Activated CD4-positive, alpha-beta T cell treated with anti-CD3 and anti-CD28 coated beads for 4 hours (primary cell): ENCODE measurements at regions not wholly inside any gene's neighbourhood (a gene's known extent, or its start where the extent isn't known, plus 50 kb on each side); places are given as distances from the start of the nearest gene placed in this dataset.

ENCODE experiments used
- DNase-seq, 2 donors: peaks; one replicate each; pipeline ENCODE4 v3.0.0-alpha.2; 2020

DNA sequence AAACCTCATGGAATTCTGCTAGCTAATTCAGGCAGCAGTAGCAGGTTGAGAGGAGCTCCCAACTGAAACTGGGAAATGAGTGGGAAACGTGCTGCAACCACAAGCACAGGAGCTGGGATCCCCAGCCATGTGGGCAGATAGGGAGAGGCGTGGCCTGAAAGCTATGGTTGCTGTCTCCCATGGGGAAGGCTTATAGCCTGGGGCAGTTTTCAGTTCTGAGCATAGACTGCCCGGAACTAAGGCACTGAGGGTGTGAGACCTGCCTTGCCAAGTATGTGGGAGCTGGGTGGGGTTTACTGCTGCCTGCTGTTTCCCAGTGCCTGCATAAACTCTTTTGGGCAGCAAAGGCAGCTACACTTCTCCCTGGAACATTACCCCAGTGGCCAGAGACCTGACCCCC, 229.5 kb downstream of the TUSC7 start:
- DNase-seq: no peak

DNA sequence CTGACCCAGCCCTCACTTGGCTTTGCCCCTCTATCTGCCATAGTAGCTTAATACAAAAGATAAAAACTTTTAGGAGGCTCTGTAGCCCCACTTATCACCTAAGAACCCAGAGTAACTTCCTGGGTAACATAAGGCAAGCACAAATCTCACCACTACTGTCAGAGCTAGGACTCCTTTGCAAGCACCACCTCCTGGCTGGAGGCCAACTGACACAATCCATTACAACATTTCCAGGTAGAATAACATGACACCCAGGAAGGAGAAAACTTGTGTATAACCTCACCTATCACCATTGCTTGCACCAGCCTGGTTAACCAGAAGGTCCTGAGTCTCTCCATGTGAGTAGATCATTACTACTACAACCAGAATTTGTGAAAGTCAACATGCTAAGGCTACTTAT, 230.0 kb downstream of the TUSC7 start:
- DNase-seq: no peak

DNA sequence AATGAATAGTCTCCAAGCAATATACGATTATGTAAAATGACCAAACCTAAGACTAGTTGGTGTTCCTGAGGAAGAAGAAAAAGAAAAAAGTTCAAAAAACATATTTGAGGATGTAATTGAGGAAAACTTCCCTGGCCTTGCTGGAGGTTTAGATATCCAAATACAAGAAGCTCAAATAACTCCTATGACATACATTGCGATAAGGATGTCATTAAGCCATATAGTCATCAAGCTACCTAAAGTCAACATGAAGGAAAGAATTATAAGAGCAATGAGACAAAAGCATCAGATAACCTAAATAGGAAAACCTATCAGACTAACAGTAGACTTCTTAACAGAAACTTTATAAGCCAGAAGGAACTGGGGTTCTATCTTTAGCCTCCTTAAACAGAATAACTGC, 231.1 kb downstream of the TUSC7 start:
- no peak for DNase-seq

DNA sequence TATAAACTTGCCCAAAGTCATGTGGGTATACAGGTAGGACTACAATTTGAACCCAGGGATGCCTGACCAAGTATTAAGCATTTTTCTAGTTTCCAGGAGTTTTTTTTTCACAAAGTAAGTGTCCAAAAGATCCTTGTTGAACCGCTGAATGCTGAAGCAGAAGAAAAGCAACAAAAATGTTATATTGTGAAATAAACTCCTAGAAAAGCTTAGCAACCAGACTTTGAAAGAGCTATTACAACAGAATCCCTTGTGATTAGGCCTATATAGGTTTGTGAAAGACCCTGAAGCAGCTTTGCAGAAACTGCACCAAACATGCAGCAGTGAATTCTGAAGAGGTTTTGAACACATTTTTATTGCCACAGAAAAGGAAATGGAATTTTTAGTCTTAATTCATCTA, 236.8 kb downstream of the TUSC7 start:
- no peak for DNase-seq

DNA sequence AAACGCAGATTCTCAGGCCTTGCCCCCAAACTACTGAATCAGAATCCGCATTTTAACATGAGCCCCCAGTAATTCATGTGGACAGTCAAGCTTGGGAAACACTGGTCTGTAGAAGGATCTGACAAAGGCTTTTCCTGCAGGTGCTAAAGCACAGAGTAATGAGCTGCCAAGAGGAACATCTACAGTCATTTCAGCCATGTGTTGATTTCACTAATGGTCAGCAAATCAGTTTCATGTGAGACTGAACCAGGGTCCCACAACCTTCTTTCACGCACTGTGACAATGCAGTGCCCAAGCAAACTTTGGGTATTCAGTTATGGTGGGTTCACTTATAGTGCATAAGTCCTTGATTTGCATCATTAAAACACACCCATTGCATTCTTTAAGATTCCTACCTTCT, 237.6 kb downstream of the TUSC7 start:
- DNase-seq: no peak

DNA sequence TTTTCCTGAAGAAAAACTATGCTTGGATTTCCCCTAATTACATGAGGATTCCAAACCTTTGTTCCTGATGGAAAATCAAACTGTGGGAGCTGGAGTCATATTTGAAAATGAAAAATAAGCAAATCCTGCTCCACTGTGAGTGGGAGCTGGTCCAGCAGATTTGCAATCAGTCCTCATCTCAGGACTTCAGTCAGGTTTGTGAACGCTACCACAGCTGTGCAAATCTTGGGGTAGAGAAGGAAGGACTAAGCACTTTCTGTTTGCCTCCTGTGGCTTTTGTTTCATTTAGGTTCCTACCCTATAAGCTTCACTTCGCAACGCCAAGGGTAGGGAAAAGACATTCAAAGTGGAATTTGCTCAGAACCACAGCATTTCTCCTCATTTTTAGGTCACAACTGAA, 238.2 kb downstream of the TUSC7 start:
- no peak for DNase-seq

DNA sequence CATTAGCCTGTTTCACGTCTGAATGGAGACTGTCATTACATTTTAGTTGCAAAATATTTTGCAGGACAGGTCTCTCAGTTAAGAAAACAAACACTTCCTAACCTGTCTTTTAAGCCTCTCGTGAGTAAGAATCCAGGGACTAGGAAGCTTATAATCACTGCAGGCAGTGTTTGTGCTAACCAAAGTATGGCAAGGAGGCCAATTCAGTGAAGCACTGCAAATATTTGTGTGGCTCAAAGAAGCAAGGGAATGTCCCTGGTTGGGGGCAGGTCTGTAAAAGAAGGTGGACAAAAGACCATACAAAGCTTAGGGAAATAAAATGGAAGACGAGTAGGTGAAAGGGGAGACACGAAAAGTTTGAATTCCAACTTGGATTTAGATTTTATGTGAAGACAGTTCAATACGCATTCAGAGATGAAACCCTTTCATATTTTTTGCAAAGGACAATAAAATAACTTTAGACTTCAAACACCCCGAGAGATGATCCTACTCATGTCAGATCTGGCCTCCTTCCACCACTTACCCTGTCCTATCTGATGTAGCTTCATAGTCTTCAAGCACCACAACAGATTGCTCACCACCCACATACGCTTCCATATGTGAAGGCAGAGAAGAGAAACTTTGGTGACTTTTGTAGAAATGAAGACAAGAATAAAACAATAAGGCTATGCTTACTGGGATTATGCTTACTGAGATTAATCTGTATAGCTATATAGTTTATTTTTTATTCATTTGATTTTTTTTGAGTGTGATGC, 240.9 kb downstream of the TUSC7 start:
- DNase-seq: no peak

DNA sequence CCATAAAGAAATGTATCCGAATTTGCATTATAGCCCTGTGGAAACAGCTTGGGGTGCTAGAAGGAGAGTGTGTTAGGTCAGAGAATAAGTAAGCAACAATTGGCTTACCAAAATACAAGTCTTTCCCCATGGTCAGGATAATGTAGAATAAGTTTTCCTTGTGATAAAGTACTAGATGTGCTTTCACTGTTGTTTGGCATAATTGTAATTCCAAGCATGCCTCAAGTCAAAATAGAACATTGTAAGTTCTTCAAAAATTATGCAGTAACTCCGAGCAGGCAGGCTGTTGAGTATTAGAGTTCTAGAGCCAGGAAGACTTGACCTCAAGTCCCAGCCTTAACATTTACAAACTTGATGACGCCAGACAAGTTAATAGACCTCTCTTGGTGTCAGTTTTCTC, 242.0 kb downstream of the TUSC7 start:
- no peak for DNase-seq

DNA sequence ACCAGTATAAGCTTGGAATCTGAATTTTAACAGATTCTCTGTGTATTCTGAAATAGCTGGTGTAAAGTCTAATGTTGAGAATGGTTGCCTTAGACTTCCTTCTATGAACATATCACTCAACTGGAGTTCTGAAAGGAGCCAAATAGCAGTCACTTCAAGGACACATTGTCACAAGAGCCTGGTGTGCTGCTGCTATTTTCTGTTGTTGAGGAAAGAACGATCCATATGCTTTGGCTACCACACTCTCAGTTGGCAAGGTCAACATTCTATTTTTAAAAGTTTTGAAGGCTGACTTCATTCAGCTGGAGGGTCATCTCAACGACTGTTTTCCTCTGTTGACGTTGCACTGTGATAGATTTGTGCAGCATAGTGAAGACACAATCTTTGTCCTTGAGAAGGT, 248.7 kb downstream of the TUSC7 start:
- DNase-seq: no peak

DNA sequence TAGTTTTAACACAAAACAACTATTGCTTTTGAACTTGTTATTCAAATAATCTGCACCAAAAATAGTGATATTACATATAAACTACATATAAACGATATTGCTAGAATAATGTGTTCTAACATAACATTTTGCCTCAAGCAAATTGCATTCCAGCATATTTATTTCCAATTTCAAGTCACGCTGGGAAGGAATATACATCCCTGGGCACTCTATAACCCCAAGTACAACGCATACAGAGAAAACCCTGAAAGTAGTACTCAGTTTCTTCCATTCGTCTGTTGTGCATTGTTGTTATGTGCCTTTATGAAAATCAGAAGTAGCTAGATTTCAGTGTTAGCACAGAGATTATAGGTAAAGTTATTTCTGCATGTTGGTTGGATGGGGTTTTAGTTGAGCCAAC, 251.5 kb downstream of the TUSC7 start:
- DNase-seq: no peak

DNA sequence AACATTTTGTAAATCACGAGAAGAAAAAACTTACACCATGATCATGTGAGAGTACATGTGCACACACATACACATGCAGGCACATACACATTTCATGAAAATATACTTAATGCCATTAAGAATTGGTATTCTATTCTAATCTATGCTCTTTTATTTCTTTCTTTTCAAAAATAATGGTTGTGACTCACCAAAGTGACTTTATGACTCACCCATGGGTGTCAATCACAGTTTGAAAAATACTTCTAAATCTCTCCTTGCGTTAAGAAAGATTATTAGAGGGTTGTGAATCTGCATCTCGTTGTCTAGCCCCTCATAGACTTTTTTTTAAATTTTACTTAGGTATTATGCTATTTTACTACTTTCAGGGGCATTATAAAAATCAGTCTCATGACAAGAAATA, 254.2 kb downstream of the TUSC7 start:
- no peak for DNase-seq

DNA sequence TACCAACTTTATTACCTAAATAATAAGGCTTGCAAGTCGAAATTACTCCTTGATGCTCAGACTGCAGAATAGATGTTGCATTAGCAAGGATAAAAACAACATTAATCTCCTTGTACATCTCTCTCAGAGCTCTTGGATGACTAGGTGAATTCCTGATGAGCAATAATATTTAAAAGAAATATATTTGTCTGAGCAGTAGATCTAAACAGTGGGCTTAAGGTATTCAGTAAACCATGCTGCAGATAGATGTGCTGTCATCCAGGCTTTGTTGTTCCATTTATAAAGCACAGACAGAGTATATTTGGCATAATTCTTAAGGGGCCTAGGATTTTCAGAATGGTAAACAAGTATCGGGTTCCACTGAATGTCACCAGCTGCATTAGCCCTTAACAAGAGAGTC, 257.1 kb downstream of the TUSC7 start:
- no peak for DNase-seq

DNA sequence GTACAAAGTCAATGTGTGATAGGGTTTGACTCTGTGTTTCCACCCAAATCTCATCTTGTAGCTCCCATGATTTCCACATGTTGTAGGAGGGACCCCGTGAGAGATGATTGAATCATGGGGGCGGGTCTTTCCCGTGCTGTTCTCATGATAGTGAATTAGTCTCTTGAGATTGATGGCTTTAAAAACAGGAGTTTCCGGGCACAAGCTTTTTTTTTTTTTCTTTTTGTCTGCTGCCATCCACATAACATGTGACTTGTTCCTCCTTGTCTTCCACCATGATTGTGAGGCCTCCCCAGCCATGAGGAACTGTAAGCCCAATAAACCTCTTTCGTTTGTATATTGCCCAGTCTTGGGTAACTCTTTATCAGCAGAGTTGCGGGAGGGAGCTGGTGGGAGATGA, 259.6 kb downstream of the TUSC7 start:
- DNase-seq: no peak

DNA sequence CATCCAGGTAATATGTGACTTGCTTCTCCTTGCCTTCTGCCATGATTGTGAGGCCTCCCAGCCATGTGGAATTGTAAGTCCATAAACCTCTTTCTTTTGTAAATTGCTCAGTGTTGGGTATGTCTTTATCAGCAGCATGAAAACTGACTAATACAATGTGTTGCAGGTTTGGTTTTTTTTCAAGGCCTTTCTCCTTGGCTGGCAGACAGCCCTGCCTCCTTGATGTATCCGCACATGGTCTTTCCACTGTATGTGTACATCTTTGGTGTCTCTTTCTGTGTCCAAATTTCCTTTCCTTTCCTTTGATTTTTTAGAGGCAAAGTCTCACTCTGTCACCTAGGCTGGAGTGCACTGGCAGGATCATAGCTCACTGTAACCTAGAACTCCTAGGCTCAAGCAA, 260.1 kb downstream of the TUSC7 start:
- no peak for DNase-seq

DNA sequence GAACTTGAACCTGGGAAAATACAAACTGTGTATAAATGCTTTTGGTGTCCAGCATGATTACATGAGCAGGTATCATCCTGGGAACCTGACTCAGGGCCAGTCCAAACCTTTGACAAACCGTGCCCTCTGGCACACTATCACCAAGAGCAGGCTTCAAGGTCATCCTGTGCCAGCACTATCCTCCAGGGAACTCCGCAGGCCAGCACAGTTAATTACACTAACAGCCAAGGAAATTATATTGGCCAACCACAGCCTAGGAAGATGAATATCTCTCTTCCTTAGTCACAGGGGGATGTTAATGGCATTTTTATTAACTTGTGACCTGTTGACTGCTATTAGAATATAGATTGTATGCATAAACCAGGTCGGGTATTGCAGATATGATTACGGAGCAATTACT, 262.0 kb downstream of the TUSC7 start:
- DNase-seq: no peak

DNA sequence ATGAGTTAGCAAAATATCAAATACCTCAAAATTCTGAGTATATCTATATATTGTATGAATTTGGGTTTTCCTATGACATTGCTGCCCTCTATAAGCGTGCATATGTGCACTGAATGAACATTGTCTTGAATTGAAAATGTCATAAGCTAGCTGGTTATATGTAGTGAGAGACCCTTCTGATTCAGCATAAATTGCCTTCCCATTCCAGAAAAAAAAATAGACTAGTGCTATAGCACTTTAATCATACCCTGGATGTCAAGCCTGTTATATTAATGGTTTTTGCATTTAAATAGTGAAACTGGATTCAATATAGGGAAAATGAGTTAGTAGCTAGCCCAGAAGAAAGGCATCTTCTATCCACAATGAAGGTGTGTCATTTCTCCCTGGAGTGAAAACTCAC, 265.1 kb downstream of the TUSC7 start:
- DNase-seq: no peak

DNA sequence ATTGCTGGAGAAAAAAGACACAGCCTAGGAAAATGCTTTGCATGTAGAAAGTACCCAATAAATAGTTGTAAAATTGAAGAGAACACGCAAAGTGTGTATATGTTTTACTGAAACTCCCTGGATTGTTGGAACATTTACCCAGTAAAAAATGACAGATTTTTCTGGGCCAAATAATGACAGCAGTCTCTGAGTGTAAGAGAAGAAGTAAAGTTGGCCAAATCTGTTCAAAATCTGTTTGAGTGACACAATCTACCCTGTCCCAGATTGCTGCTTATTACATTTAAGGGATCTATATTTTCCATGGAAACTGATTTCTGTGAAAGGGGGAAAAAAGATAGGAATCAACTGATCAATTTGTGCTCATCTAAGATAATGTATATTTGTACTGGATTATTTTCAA, 267.9 kb downstream of the TUSC7 start:
- no peak for DNase-seq

DNA sequence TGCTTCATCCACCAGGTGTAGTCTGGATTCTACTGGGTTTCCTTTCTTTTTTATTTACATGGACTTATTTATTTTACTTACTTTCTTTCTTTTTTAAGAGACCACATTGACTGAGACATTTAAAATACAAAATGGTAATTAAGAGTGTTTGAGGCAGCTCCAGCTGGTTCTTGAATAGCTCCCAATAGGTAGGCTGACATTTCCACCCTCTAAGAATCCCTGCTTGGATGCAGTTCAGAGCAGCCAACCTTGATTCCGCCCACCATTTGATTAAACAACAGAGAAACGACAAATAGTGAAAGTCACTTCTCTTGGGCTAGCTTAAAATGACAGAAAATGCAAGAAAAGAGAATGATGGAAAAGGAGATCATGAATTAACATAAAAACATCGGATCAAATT, 270.5 kb downstream of the TUSC7 start:
- no peak for DNase-seq

DNA sequence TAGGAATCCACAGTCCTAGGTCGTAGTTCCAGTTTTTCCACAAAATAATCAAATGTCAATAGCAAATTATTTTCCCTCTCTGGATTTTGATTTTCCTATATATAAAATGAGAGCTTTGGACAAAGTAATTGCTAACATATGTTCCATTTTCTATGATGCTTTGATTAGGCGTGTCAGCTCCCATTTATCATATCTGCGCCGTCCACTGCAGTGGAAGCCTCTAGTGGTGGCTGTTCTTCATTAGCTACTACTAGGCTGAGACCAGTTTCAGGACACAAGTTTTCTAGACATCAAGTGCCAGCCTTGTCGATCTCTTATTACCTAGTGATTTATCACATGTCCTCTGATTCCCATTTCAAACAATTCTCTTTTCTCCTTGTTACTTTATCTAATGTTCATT, 271.5 kb downstream of the TUSC7 start:
- DNase-seq: no peak

DNA sequence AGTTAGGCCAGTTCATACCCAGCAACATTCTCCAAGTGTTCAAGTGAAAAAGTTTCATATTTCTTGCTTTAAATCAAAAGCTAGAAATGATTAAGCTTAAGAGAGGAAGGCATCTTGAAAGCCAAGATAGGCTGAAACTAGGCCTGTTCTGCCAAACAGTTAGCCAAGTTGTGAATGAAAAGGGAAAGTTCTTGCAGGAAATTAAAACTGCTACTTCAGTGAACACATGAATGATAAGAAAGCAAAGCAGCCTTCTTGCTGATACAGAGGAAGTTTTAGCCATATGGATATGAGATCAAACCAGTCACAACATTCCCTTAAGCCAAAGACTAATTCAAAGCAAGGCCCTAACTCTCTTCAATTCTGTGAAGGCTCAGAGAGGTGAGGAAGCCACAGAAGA, 274.7 kb downstream of the TUSC7 start:
- no peak for DNase-seq

DNA sequence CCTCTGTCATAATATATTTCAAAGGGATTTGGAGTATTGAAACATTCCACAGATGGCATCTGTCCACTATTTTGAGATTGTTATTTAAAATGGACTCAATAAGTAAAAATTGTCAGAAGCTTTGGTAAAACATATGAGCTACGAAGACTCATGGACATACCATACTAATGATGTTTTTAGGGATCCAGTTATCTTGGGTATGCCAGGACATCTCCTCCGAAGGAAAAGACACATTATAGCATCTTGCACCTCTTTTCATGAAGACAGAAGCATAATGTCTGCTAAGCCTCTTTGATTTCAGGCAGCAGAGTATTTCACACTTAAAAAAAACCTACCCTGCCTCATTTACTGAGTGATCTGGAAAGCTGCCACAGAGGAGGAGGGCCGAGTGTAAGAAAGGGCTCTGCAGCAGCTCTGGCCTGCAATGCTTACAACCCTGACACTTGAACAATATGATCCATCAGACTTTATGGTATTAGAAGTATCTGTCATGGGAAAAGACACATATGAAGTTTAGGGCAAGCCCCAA, 284.8 kb downstream of the TUSC7 start:
- DNase-seq: no peak

DNA sequence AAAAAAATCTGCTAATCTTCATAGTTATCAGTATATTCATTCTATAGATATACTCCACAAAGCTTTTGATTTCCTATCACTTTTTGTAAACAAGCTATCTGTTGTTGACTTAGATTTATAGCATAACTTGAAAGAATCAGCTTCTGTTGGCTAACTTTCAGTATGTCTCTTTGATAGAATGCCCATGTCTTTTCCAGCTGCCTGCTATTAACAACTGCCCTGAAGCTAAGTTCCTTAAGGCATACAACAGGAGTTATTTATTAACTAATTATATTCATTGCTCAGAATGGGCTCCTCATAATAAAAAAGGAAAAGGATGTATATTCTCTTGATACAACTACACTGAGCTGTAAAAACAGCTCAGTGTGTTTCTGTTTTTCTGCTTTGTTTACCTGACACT, 293.9 kb downstream of the TUSC7 start:
- no peak for DNase-seq

DNA sequence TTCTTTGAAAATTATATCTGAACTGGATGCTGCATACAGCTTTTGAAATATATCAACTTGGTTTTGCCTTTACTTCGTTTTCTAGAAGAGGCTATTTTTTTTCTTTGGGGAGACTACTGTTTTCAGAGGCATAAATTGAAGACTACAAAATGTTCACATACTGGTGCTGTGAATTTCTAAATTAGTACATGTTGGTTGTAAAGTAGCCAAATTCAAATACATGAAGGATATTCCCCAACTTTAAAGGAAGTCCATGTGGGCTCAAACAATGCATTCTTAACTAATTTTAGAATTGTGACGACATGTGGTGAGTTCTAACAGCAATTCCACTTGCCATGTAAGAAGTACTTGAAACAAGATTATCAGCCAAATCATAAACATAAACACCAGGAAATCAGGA, 295.7 kb downstream of the TUSC7 start:
- no peak for DNase-seq

DNA sequence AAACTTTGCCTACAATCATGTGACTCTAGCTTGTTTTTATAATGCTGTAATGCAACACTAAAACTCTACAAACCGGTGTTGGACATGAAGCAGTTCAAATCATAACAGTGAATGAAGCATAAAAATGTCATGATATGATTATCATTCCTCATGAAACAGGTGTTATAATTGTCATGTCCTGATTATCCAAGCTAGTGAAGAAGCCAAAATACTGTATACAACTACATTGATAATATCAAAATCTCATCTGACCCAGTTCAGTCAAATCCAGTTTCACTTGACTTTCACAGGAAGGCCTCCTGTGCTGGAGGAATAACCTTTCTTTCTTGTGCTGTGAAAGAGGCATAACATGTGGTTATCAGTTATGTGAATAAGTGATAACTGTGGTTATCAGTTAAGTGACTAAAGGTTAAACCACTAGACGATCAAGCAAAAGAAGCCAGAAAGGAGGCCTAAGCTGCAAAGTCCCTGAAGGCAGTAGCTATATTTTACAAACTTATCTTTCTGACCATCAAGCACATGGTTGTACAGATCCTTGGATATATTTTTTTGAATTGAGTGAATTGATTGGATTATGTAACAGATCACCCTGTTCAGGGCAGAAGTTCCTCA, 296.4 kb downstream of the TUSC7 start:
- DNase-seq: no peak

DNA sequence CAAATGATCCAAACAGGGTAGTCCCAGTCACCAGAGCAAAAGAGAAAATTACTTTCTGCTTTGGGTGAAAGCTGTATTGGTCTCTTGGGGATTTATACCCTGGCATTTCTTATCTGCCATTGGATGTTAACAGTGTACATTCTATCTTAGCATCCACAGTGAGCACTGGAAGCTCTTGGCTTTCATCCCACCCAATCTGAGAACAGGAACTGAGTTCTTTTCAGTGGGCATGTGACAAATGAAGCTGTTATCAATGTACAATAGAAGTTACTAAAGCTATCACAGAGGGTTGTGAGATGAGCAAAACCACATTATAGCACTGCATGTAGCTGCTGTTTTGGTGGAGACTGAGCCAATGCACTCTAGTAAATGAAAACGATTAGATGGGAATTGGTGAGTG, 300.7 kb downstream of the TUSC7 start:
- DNase-seq: no peak
